Peyer's patch (tissue), 4 donors: ENCODE measurements at regions not wholly inside any gene's neighbourhood (a gene's known extent, or its start where the extent isn't known, plus 50 kb on each side); places are given as distances from the start of the nearest gene placed in this dataset.

Experiments
- DNase-seq, 3 donors: peaks; one replicate each; pipeline ENCODE4 v3.0.0-alpha.2; 2017 to 2019
- H3K27ac ChIP-seq, 4 donors: fragments of 200-600 bp; sonication (generic); one replicate each; pipeline ENCODE4 v1.5.1; 2016 to 2019
- H3K27me3 ChIP-seq, 2 donors: fragments of 200-600 bp; sonication (generic); one replicate each; pipeline ENCODE4 v1.5.1; 2019
- H3K36me3 ChIP-seq, 3 donors: fragments of 200-600 bp; sonication (generic); one replicate each; pipeline ENCODE4 v1.5.1; 2016 to 2019
- H3K4me1 ChIP-seq, 4 donors: fragments of 200-600 bp; sonication (generic); one replicate each; pipeline ENCODE4 v1.5.1; 2016 to 2019
- H3K4me3 ChIP-seq, 4 donors: fragments of 200-600 bp; sonication (generic); 1 replicate in 3 of 4; 2 replicates in 1 of 4; pipeline ENCODE4 v1.5.1; 2016 to 2019; ENCODE audit warnings: mild to moderate bottlenecking in 1 of 4
- H3K9me3 ChIP-seq, 4 donors: fragments of 200-600 bp; sonication (generic); one replicate each; pipeline ENCODE4 v1.5.1; 2016 to 2019; ENCODE audit warnings: mild to moderate bottlenecking in 1 of 4
- POLR2A ChIP-seq, 2 donors: fragments of 450-650 bp; IDR thresholded peaks; one replicate each; pipeline ENCODE4 v1.5.1; 2017; ENCODE audit warnings: antibody characterized with exemption in 2 of 2, mild to moderate bottlenecking in 2 of 2, moderate library complexity in 2 of 2
- TF ChIP-seq, protein P1 (sequence below), 6 experiments: fragments of 450-650 bp in 4 of 6; fragments of 200-600 bp in 2 of 6; sonication (generic) in 1 of 6; IDR thresholded peaks; one replicate each; pipeline ENCODE4 v1.5.1; 2017 to 2019; ENCODE audit warnings: antibody characterized with exemption in 6 of 6, mild to moderate bottlenecking in 3 of 6, moderate library complexity in 1 of 6

GRCh38 chr5:99929067-99929805 lies 605.9 kb upstream of the FAM174A start:
- Histone ChIP-seq H3K9me3 (no peaks in the 10 kb centered on the region), H3K27ac (no peak overlapping the region), H3K4me1 (no peaks in the 10 kb centered on the region), H3K4me3 (no peak overlapping the region), H3K36me3 (no peaks in the 10 kb centered on the region), H3K27me3 (no peaks in the 10 kb centered on the region)
- no peak for DNase-seq
- TF ChIP-seq, protein P1, sequence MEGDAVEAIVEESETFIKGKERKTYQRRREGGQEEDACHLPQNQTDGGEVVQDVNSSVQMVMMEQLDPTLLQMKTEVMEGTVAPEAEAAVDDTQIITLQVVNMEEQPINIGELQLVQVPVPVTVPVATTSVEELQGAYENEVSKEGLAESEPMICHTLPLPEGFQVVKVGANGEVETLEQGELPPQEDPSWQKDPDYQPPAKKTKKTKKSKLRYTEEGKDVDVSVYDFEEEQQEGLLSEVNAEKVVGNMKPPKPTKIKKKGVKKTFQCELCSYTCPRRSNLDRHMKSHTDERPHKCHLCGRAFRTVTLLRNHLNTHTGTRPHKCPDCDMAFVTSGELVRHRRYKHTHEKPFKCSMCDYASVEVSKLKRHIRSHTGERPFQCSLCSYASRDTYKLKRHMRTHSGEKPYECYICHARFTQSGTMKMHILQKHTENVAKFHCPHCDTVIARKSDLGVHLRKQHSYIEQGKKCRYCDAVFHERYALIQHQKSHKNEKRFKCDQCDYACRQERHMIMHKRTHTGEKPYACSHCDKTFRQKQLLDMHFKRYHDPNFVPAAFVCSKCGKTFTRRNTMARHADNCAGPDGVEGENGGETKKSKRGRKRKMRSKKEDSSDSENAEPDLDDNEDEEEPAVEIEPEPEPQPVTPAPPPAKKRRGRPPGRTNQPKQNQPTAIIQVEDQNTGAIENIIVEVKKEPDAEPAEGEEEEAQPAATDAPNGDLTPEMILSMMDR (IDR thresholded peaks at IDR 0.05), result no peak
- TF ChIP-seq POLR2A (IDR thresholded peaks at IDR 0.05), result no peak

GRCh38 chr5:99928490-99928889 lies 606.7 kb upstream of the FAM174A start:
- H3K27me3 ChIP-seq, result no peaks in the 10 kb centered on the region
- DNase-seq, result no peak
- no peak overlapping the region for H3K4me3 ChIP-seq
- H3K9me3 ChIP-seq, result no peaks in the 10 kb centered on the region
- TF ChIP-seq, protein P1 (IDR thresholded peaks at IDR 0.05), result no peak
- TF ChIP-seq POLR2A (IDR thresholded peaks at IDR 0.05), result no peak
- H3K4me1 ChIP-seq, result no peaks in the 10 kb centered on the region
- no peak overlapping the region for H3K27ac ChIP-seq
- no peaks in the 10 kb centered on the region for H3K36me3 ChIP-seq

- Histone ChIP-seq H3K36me3 (no peaks in the 10 kb centered on the region), H3K9me3 (no peaks in the 10 kb centered on the region), H3K4me1 (no peaks in the 10 kb centered on the region), H3K27me3 (no peaks in the 10 kb centered on the region), H3K27ac (no peak overlapping the region), H3K4me3 (no peak overlapping the region)
- DNase-seq, result no peak
- TF ChIP-seq, protein P1 (IDR thresholded peaks at IDR 0.05), result no peak
- no peak for TF ChIP-seq POLR2A (IDR thresholded peaks at IDR 0.05)
These were observed 608.7 kb upstream of the FAM174A start for GRCh38 chr5:99926463-99926862.

DNA sequence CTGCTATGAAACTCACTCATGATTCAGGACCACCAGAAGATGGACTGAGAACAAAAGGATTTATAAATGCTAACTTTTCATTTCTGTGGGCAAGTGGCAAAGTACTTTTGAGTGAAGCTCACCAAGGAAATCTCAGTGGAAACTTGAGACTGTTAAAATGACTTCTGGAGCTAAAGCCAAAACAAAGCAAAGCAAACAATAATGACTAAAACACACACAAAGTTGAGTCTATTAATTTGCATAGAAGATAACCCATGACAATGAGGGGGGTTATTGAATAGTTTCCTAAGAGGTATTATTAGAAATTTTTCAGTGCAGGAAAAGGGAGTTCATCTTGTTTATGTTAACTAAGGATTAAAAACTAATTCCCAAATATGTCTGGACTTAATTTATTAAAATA lies 612.8 kb upstream of the FAM174A start:
- Histone ChIP-seq H3K4me3 (no peak overlapping the region), H3K27me3 (no peaks in the 10 kb centered on the region), H3K36me3 (no peaks in the 10 kb centered on the region), H3K4me1 (no peaks in the 10 kb centered on the region), H3K9me3 (no peaks in the 10 kb centered on the region), H3K27ac (no peak overlapping the region)
- TF ChIP-seq, protein P1 (IDR thresholded peaks at IDR 0.05), result no peak
- no peak for TF ChIP-seq POLR2A (IDR thresholded peaks at IDR 0.05)
- no peak for DNase-seq

GRCh38 chr5:99911971-99912370 lies 623.2 kb upstream of the FAM174A start:
- no peak overlapping the region for H3K4me3 ChIP-seq
- TF ChIP-seq, protein P1 (IDR thresholded peaks at IDR 0.05), result no peak
- TF ChIP-seq POLR2A (IDR thresholded peaks at IDR 0.05), result no peak
- no peaks in the 10 kb centered on the region for H3K9me3 ChIP-seq
- H3K4me1 ChIP-seq, result no peaks in the 10 kb centered on the region
- H3K27me3 ChIP-seq, result no peaks in the 10 kb centered on the region
- no peak for DNase-seq
- no peaks in the 10 kb centered on the region for H3K36me3 ChIP-seq
- H3K27ac ChIP-seq, result no peak overlapping the region
